GM19452 (cell line): ENCODE measurements at regions not wholly inside any gene's neighbourhood (a gene's known extent, or its start where the extent isn't known, plus 50 kb on each side); places are given as distances from the start of the nearest gene placed in this dataset.

Experiments
- ATAC-seq: cut with Tn5 transposase; IDR thresholded peaks from one replicate; pipeline ENCODE4 v1.9.1; 2021; ENCODE audit not compliant: unreplicated experiment

GRCh38 chr4:4775493-4776004 is 83.9 kb upstream of the MSX1 start:
- ATAC-seq = no peak

GRCh38 chr4:4772534-4772933 is 86.9 kb upstream of the MSX1 start:
- no peak for ATAC-seq

GRCh38 chr4:4771160-4771559 is 88.3 kb upstream of the MSX1 start:
- ATAC-seq = no peak

GRCh38 chr4:4770610-4771009 is 88.9 kb upstream of the MSX1 start:
- no peak for ATAC-seq

GRCh38 chr4:4766564-4766963 is 92.9 kb upstream of the MSX1 start:
- no peak for ATAC-seq

- ATAC-seq = no peak
These were observed 93.7 kb upstream of the MSX1 start for GRCh38 chr4:4765811-4766210.

- ATAC-seq = no peak
These were observed 94.9 kb upstream of the MSX1 start for GRCh38 chr4:4764558-4764905.

GRCh38 chr4:4763822-4764557 is 95.5 kb upstream of the MSX1 start:
- ATAC-seq = no peak

- peak; percentile 92 for ATAC-seq
These were observed 96.3 kb upstream of the MSX1 start for GRCh38 chr4:4762909-4763821.

- ATAC-seq = no peak
These were observed 97.2 kb upstream of the MSX1 start for GRCh38 chr4:4762300-4762699.

- no peak for ATAC-seq
These were observed 98.1 kb upstream of the MSX1 start for GRCh38 chr4:4761128-4761982.

- ATAC-seq = no peak
These were observed 99.6 kb upstream of the MSX1 start for GRCh38 chr4:4759883-4760282.

- ATAC-seq = no peak
These were observed 100.2 kb upstream of the MSX1 start for GRCh38 chr4:4759232-4759631.

GRCh38 chr4:4758681-4759080 is 100.8 kb upstream of the MSX1 start:
- no peak for ATAC-seq

- no peak for ATAC-seq
These were observed 104.2 kb upstream of the MSX1 start for GRCh38 chr4:4755306-4755705.

- ATAC-seq = no peak
These were observed 104.8 kb upstream of the MSX1 start for GRCh38 chr4:4754641-4755040.

- no peak for ATAC-seq
These were observed 105.8 kb upstream of the MSX1 start for GRCh38 chr4:4753643-4754042.

- ATAC-seq = no peak
These were observed 106.7 kb upstream of the MSX1 start for GRCh38 chr4:4752576-4753401.

- no peak for ATAC-seq
These were observed 107.4 kb upstream of the MSX1 start for GRCh38 chr4:4752025-4752424.

GRCh38 chr4:4750187-4750586 is 109.3 kb upstream of the MSX1 start:
- ATAC-seq = no peak
